IPS-20b (cell line): ENCODE measurements at regions not wholly inside any gene's neighbourhood (a gene's known extent, or its start where the extent isn't known, plus 50 kb on each side); places are given as distances from the start of the nearest gene placed in this dataset.

Experiments
- H3K27ac ChIP-seq: one replicate; pipeline ENCODE4 v1.5.1; 2013; ENCODE audit warnings: low read length
- H3K27me3 ChIP-seq: 2 replicates; pipeline ENCODE4 v1.6.1; 2013; ENCODE audit warnings: mild to moderate bottlenecking, low read length, inconsistent platforms; ENCODE audit not compliant: insufficient read depth
- H3K36me3 ChIP-seq: 2 replicates; pipeline ENCODE4 v1.6.1; 2013; ENCODE audit warnings: low read depth, mild to moderate bottlenecking, inconsistent platforms, low read length, moderate library complexity; ENCODE audit not compliant: insufficient read depth
- H3K4me1 ChIP-seq: 2 replicates; pipeline ENCODE4 v1.6.1; 2013; ENCODE audit warnings: mild to moderate bottlenecking, control low read depth, inconsistent platforms, low read length, moderate library complexity; ENCODE audit not compliant: insufficient read depth
- H3K4me3 ChIP-seq: 2 replicates; pipeline ENCODE4 v1.5.1; 2013; ENCODE audit warnings: mild to moderate bottlenecking, low read length, inconsistent platforms
- H3K9ac ChIP-seq: 2 replicates; pipeline ENCODE4 v1.6.1; 2013; ENCODE audit warnings: low read depth, mild to moderate bottlenecking, inconsistent platforms, low read length, moderate library complexity
- H3K9me3 ChIP-seq: 2 replicates; pipeline ENCODE4 v1.6.1; 2013; ENCODE audit warnings: mild to moderate bottlenecking, low read depth, low read length, inconsistent platforms; ENCODE audit not compliant: insufficient read depth

DNA sequence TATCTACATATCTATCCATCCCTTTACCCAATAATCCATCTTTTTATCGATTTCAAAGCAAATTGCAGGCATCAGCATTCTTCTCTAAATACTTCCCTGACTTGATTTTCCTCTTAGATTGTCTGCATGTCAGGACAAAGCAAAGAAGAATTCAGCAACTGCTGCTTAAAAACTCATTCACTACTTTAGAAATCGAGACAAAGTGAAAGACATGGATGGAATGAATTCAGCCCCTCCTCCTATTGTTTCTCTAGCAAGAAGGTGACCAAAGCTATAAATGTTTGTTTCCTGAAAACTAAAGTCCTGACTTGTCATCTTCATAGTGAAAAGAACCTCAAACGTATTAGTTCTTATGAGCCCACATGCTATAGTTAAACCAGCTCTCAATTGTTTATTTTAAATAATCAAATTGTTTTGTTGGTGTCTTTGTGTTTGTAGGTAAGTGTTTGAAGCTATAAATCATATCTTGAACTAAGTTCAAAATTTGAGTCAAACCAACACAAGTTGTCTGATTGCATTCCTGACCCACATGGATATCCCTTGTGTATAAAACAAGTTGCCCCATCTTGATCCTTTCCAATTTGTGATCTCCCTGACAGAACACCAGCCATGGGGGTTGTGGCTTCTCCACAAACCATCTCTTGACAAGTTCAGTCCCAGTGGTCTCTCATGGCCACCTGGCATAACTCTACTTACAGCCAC is 58.6 kb upstream of the ARHGAP5 start:
- H3K9ac ChIP-seq: no peak overlapping the region
- peaks cover 11% of the 10 kb centered on the region; the same call in 1 of the 2 replicates for H3K9me3 ChIP-seq
- no peak overlapping the region for H3K27ac ChIP-seq
- H3K36me3 ChIP-seq: no peaks in the 10 kb centered on the region
- no peak overlapping the region for H3K4me3 ChIP-seq
- no peaks in the 10 kb centered on the region for H3K27me3 ChIP-seq
- H3K4me1 ChIP-seq: peaks cover 3% of the 10 kb centered on the region; the same call in 1 of the 2 replicates

DNA sequence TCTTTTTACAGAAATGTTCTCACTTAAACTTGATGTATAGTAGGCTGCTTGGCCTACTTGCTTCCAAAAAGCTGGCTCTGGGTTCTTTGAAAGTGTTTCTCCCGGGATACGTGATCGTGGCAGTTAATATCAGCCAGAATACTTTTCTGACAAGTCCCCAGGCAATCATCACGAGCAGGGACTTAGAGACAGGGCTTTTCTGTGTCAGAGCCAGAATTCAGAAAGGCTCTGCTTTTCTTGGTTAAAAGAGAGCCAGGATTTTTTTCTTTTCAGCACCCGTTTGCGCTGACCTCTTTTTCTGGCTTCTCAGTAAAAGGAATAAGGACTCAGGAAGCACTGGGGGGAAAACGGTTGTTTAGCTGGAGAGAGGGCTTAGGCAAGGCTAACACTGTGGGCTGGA is 57.8 kb upstream of the ARHGAP5 start:
- Histone ChIP-seq H3K9ac (no peak overlapping the region), H3K27me3 (no peaks in the 10 kb centered on the region), H3K36me3 (no peaks in the 10 kb centered on the region), H3K4me1 (peaks cover 3% of the 10 kb centered on the region; the same call in 1 of the 2 replicates), H3K27ac (no peak overlapping the region), H3K9me3 (peaks cover 11% of the 10 kb centered on the region; the same call in 1 of the 2 replicates), H3K4me3 (no peak overlapping the region)

DNA sequence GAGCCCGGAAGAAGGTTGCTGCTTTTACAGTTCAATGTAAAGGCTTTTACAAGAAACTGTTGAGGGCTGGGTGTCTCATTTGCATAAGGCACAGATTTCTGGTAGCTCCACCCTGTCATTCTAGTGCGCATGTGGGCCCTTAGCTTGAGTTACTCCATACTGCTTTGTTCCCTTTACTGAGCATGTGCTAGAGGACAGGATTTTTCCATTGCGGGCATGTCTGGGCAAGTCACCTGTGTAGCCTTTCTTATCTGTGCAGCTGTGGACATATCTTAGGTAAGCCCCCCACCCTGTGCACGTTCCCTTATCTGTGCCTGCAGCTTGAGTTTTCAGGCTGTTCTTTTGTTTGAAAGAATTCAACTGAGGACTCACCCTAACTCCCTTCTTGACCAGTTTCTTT is 56.2 kb upstream of the ARHGAP5 start:
- no peak overlapping the region for H3K27ac ChIP-seq
- H3K27me3 ChIP-seq: no peaks in the 10 kb centered on the region
- H3K9ac ChIP-seq: no peak overlapping the region
- H3K4me3 ChIP-seq: no peak overlapping the region
- H3K4me1 ChIP-seq: peaks cover 3% of the 10 kb centered on the region; the same call in 1 of the 2 replicates
- H3K9me3 ChIP-seq: peaks cover 11% of the 10 kb centered on the region; the same call in 1 of the 2 replicates
- H3K36me3 ChIP-seq: no peaks in the 10 kb centered on the region

DNA sequence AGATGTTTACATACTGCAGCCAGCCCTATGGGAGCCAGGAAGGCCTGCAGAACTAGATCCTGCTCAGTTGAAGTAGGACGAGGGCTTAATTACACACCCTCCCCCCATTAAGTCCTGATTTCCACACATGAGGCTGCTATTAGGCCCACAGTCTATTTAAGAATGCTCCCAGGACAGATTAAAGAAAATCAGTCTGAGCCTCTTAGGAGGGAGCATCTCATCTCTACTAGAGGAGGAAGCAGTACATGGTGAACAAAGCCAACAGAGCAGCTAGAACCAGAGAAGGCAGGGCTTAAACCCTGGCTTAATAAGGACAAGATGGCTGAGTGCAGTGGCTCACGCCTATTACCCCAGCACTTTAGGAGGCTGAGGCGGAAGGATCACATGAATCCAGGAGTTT is 55.8 kb upstream of the ARHGAP5 start:
- Histone ChIP-seq H3K27ac (no peak overlapping the region), H3K9me3 (peaks cover 11% of the 10 kb centered on the region; the same call in 1 of the 2 replicates), H3K4me3 (no peak overlapping the region), H3K36me3 (no peaks in the 10 kb centered on the region), H3K27me3 (no peaks in the 10 kb centered on the region), H3K9ac (no peak overlapping the region), H3K4me1 (peaks cover 3% of the 10 kb centered on the region; the same call in 1 of the 2 replicates)

DNA sequence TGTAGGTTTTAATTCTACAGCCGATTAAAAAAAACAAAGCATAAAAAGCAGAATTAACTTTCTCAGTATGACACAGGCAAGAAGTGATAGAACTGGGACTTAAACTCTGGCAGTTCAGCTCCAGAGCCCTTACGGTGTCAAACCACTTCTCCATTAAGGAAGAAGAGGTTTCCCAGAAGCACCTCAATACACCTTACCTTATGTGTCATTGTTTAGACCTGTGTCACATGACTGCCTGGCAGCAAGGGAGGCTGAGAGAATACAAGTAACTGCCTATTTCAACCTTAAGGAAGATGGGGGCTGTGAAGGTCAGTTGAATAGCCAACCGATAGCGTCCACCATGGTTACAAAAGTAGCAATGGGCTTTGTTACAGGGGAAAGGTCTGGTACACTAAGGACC is 54.6 kb upstream of the ARHGAP5 start:
- no peak overlapping the region for H3K27ac ChIP-seq
- H3K4me3 ChIP-seq: no peak overlapping the region
- H3K4me1 ChIP-seq: peaks cover 3% of the 10 kb centered on the region; the same call in 1 of the 2 replicates
- no peaks in the 10 kb centered on the region for H3K27me3 ChIP-seq
- no peak overlapping the region for H3K9ac ChIP-seq
- peaks cover 11% of the 10 kb centered on the region; the same call in 1 of the 2 replicates for H3K9me3 ChIP-seq
- H3K36me3 ChIP-seq: no peaks in the 10 kb centered on the region

DNA sequence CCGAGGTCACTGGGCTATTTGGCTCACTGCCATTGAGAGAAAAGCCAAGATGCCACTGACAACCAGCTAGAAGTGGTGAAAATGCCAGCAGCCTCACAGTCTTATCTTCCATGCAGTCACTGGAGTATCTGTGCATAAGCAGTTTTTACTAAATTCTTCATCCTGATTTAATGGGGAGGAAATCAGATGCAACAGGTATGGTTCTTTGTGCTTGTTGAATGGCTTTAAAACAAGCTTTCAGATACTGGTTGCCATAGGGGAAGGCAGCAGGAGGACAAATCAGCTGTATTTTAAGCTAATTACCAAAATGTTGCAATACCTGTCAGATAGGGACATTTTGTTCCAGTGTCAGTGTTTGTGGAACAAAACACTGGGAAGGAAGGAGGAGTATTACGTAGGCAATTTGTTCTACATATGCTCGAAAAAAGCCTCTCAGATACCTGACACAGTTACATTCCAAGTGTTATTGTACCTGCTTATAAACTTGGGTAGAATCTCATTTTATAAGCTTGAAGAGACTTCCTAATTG is 54.1 kb upstream of the ARHGAP5 start:
- no peaks in the 10 kb centered on the region for H3K27me3 ChIP-seq
- H3K9me3 ChIP-seq: peaks cover 11% of the 10 kb centered on the region; the same call in 1 of the 2 replicates
- H3K27ac ChIP-seq: no peak overlapping the region
- H3K36me3 ChIP-seq: no peaks in the 10 kb centered on the region
- H3K4me3 ChIP-seq: no peak overlapping the region
- peaks cover 3% of the 10 kb centered on the region; the same call in 1 of the 2 replicates for H3K4me1 ChIP-seq
- H3K9ac ChIP-seq: no peak overlapping the region

DNA sequence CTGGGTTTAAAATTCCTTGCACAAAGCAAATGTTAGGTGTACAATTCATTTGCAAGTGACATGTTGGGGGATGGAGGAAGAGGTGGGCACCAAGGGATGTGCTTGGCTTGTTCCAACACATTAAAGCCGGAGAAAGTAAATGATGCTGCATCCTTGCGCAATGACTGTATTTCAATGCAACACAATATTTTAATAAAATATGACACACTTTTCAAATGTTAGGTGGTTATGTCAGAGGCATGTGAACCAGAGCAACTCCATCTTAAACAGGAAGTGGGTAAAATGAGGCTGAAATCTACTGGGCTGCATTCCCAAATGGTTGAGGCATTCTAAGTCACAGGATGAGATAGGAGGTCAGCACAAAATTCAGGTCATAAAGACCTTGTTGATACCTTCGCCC is 53.6 kb upstream of the ARHGAP5 start:
- H3K36me3 ChIP-seq: no peaks in the 10 kb centered on the region
- no peak overlapping the region for H3K4me3 ChIP-seq
- H3K9me3 ChIP-seq: peaks cover 11% of the 10 kb centered on the region; the same call in 1 of the 2 replicates
- no peak overlapping the region for H3K9ac ChIP-seq
- H3K27ac ChIP-seq: no peak overlapping the region
- H3K4me1 ChIP-seq: peaks cover 3% of the 10 kb centered on the region; the same call in 1 of the 2 replicates
- H3K27me3 ChIP-seq: no peaks in the 10 kb centered on the region

DNA sequence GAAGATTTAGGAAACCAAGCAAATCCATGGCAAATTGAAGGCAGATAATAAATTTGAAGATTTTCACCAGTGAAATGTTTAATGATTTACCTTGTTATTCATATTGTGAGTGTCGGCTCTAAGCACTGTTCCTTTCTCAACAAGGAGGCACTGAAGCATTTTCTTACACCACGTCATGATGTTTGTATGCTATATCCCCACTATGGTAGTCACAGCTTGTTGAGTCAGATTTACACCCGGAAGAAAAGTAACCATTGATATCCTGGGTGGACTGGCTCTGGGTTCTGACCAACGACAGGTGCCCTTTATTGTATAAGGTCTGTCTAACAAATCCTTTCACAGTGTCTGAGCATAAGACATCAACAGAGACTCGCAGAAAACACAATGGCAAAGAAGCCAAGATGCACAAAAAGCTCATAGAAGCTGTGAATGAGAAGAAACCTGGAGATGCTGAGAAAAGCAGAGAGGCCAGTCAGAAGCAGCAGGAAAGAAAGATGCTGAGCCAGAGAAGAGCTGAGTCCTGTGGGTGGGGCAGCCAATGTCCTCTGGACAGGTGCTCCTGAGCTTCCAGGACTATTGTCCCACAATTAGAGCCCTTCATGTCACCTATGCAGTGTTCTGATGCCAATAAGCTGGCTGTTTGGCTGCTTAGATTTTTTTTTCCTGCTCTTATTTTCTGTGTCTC is 49.7 kb upstream of the ARHGAP5 start:
- Histone ChIP-seq H3K27ac (no peak overlapping the region), H3K9ac (no peak overlapping the region), H3K27me3 (no peaks in the 10 kb centered on the region), H3K9me3 (no peaks in the 10 kb centered on the region), H3K4me3 (no peak overlapping the region), H3K36me3 (no peaks in the 10 kb centered on the region), H3K4me1 (no peaks in the 10 kb centered on the region)
